Neural cell (in vitro differentiated cells): ENCODE measurements at regions not wholly inside any gene's neighbourhood (a gene's known extent, or its start where the extent isn't known, plus 50 kb on each side); places are given as distances from the start of the nearest gene placed in this dataset.

ENCODE experiments used
- CTCF ChIP-seq: fragments of 450-650 bp; IDR thresholded peaks from 2 replicates; pipeline ENCODE4 v1.5.1; 2014; ENCODE audit warnings: antibody characterized with exemption, mild to moderate bottlenecking, moderate library complexity; ENCODE audit not compliant: poor library complexity, severe bottlenecking
- EZH2 ChIP-seq: fragments of 200-600, 300-800 bp; shearing (Covaris generic), sonication (generic); IDR thresholded peaks from 2 replicates; pipeline ENCODE4 v1.6.1; 2014; ENCODE audit warnings: antibody characterized with exemption, low read length, borderline replicate concordance, mild to moderate bottlenecking; ENCODE audit not compliant: insufficient read depth, poor library complexity, severe bottlenecking
- POLR2AphosphoS5 ChIP-seq: IDR thresholded peaks from 2 replicates; pipeline ENCODE4 v1.6.1; 2012
- REST ChIP-seq: IDR thresholded peaks from 2 replicates; pipeline ENCODE4 v1.6.1; 2012; ENCODE audit warnings: borderline replicate concordance

GRCh38 chr6:6982663-6983062 lies 125.1 kb upstream of the RREB1 start:
- TF ChIP-seq CTCF (no peak), POLR2AphosphoS5 (no peak), EZH2 (no peak), REST (no peak)
